ENCODE measurements at regions not wholly inside any gene's neighbourhood (a gene's known extent, or its start where the extent isn't known, plus 50 kb on each side); places are given as distances from the start of the nearest gene placed in this dataset.

DNA sequence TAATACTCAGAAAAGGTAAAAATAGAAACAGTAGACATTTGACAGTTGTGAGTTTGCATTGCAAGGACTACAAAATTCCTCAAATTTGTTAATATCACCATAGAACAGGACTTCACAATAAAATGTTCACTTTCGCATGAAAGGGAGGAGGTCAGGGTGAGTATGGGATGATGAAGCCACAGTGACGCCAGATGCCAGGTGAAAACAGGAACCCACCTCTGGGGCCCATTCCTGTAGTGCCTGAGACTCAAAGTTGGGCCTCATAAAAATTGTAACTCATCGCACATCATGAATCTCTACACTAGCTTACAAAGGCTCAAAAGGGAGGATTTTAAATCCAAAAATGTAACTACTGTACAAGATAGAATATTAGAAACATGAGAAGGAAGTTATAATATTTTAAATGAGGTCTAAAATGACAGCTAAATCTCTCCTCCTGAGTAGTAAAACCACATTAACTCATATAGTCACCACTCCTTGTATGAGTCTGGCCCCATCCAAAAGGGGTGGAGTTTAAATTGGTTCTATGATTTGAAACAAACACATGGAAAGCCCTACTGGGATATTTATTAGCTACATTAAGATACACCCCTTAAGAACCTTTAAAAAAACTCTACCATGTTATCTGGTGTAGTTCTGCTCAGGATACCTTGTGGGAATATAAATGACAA is 93.7 kb downstream of the ETS2 start:
- Histone ChIP-seq H3K27me3 (replicated peaks; ENCODE audit: insufficient read depth) (no peaks in the 10 kb centered on the region), H3K9ac (no peak overlapping the region), H3K4me1 (ENCODE audit: insufficient read depth) (no peaks in the 10 kb centered on the region), H3K79me2 (ENCODE audit: insufficient read depth) (no peaks in the 10 kb centered on the region), H3K27ac (no peak overlapping the region), H3K36me3 (ENCODE audit: low read depth) (no peaks in the 10 kb centered on the region), H3K9me2 (ENCODE audit: insufficient read depth) (no peaks in the 10 kb centered on the region), H3K9me3 (ENCODE audit: low read depth) (no peaks in the 10 kb centered on the region), H3K4me3 (no peak overlapping the region), H4K20me1 (ENCODE audit: insufficient read depth) (no peaks in the 10 kb centered on the region), H3F3A (ENCODE audit: insufficient read depth) (no peaks in the 10 kb centered on the region), H3K4me2 (ENCODE audit: unreplicated experiment) (no peak overlapping the region), H2AFZ (no peak overlapping the region)
- TF ChIP-seq EZH2 (IDR thresholded peaks at IDR 0.05; ENCODE audit: insufficient read depth, poor library complexity, severe bottlenecking), result no peak
- no peak for TF ChIP-seq EZH2phosphoT487 (IDR thresholded peaks at IDR 0.05; ENCODE audit: insufficient read depth, low read depth)
- 93 to 98% methylated on average over 3 of the region's 3 CpGs for WGBS, 2 experiments (ENCODE audit: low coverage in 1 of 2, low lambda C conversion rate in 2 of 2, missing lambda C conversion rate in 2 of 2)
- in situ Hi-C loops (cut with MboI), result no loop called here
- no peak for DNase-seq

DNA sequence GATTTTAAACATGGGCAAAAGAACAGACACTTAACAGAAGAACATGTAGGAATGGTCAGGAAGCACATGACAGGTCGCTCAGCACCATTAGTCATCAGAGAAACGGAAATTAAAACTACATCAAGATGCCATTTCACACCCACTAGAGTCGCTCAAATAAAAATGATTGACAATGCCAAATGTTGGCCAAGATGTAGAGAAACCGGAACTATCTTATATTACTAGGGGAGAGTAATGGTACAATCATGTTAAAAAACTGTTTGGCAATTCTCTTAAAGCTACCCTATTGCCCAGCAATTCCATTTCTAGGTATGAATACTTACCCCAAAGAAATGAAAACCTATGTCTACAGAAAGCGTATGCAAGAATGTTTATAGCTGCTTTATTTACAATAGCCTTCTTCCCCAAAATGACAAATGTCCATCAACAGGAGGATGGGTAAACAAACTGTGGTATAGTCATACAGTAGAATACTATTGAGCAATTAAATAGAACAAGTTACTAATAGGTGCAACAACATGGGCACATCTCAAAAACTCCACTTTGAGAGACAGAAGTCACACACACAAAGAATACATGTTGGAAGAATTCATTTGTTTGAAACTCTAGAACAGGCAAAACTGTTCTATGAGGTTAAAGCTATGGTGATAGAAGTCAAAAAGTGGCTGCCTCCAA is 92.8 kb downstream of the ETS2 start:
- Histone ChIP-seq H3K36me3 (ENCODE audit: low read depth) (no peaks in the 10 kb centered on the region), H3K9me2 (ENCODE audit: insufficient read depth) (no peaks in the 10 kb centered on the region), H3K27me3 (replicated peaks; ENCODE audit: insufficient read depth) (no peaks in the 10 kb centered on the region), H4K20me1 (ENCODE audit: insufficient read depth) (no peaks in the 10 kb centered on the region), H3K27ac (no peak overlapping the region), H3K9me3 (ENCODE audit: low read depth) (no peaks in the 10 kb centered on the region), H2AFZ (no peak overlapping the region), H3K4me3 (no peak overlapping the region), H3K9ac (no peak overlapping the region), H3K79me2 (ENCODE audit: insufficient read depth) (no peaks in the 10 kb centered on the region), H3K4me2 (ENCODE audit: unreplicated experiment) (no peak overlapping the region), H3F3A (ENCODE audit: insufficient read depth) (no peaks in the 10 kb centered on the region), H3K4me1 (ENCODE audit: insufficient read depth) (no peaks in the 10 kb centered on the region)
- DNase-seq, result no peak
- in situ Hi-C loops (cut with MboI), result no loop called here
- WGBS, 2 experiments (ENCODE audit: low coverage in 1 of 2, low lambda C conversion rate in 2 of 2, missing lambda C conversion rate in 2 of 2), result 83 to 90% methylated on average over 5 of the region's 5 CpGs
- TF ChIP-seq EZH2 (IDR thresholded peaks at IDR 0.05; ENCODE audit: insufficient read depth, poor library complexity, severe bottlenecking) (no peak), EZH2phosphoT487 (IDR thresholded peaks at IDR 0.05; ENCODE audit: insufficient read depth, low read depth) (no peak)

DNA sequence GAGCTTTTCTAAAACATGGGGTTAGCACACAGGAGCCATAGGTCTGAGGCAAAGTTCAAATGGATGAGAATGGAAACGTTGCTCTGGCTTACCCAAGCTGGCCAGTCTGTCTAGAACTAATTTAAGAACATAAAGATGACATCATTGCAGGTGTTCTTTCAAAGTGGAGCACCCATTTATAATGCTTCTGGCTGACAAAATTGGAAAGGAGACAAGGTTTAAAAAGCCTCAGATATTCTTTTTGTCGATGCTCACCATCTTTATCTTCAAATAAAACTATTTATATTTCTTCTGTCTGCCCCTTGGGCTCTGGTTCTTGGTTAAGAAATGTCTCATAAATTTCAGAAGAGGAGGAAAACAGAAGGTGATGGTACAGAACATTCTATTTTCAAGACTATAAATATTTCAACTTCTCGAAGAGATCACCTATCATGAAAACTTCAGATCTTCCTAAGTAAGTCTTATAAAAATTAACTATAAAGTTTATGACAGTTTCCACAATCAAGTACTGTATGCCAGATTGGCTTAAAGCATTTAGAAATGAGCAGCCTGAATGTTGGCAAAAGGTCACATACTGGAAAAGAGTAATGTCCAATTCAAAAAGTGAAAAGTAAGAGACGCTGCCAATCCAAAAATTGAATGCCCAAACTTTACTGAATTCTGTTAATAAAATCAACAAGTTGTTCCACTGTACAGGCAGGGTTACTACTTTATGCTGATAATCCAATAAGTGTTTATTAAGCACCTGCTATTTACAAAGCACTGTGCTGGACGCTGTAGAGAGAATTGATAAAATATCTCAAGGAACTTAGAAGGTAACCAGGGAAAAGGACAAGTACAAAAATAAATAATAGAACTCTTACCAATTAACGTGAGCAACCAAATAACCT is 92.0 kb downstream of the ETS2 start:
- H4K20me1 ChIP-seq (ENCODE audit: insufficient read depth), result no peaks in the 10 kb centered on the region
- no peaks in the 10 kb centered on the region for H3K79me2 ChIP-seq (ENCODE audit: insufficient read depth)
- H3K4me3 ChIP-seq, result no peak overlapping the region
- no peak overlapping the region for H2AFZ ChIP-seq
- H3K9me3 ChIP-seq (ENCODE audit: low read depth), result no peaks in the 10 kb centered on the region
- H3K36me3 ChIP-seq (ENCODE audit: low read depth), result no peaks in the 10 kb centered on the region
- 51 to 52% methylated on average over 6 of the region's 6 CpGs for WGBS, 2 experiments (ENCODE audit: low coverage in 1 of 2, low lambda C conversion rate in 2 of 2, missing lambda C conversion rate in 2 of 2)
- TF ChIP-seq EZH2 (IDR thresholded peaks at IDR 0.05; ENCODE audit: insufficient read depth, poor library complexity, severe bottlenecking) (no peak), EZH2phosphoT487 (IDR thresholded peaks at IDR 0.05; ENCODE audit: insufficient read depth, low read depth) (no peak)
- H3K4me2 ChIP-seq (ENCODE audit: unreplicated experiment), result no peak overlapping the region
- no peaks in the 10 kb centered on the region for H3F3A ChIP-seq (ENCODE audit: insufficient read depth)
- no peak overlapping the region for H3K27ac ChIP-seq
- DNase-seq, result no peak
- no peaks in the 10 kb centered on the region for H3K27me3 ChIP-seq (replicated peaks; ENCODE audit: insufficient read depth)
- H3K4me1 ChIP-seq (ENCODE audit: insufficient read depth), result no peaks in the 10 kb centered on the region
- H3K9ac ChIP-seq, result no peak overlapping the region
- no peaks in the 10 kb centered on the region for H3K9me2 ChIP-seq (ENCODE audit: insufficient read depth)
- in situ Hi-C loops (cut with MboI), result no loop called here

DNA sequence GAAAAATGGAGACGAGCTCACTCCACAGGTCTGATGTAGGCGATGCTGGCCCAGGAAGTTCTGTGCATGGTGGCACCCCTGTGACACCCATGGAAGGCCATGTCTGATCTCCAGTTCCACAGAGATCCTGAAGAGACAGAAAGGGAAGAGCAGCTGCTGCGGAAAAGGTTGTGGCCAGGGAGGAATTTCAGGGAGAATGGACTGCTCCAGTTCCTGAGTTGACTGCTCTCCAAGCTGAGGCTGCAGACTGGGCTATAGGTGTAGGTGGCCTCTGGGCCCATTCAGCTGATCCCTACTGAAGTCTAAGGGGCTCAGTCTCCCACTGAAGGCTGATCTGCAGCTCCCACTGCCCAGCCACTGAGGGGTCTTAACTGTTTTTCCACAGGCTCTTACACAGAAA is 89.2 kb downstream of the ETS2 start:
- 94% methylated on average over 3 of the region's 3 CpGs for WGBS, 2 experiments (ENCODE audit: low coverage in 1 of 2, low lambda C conversion rate in 2 of 2, missing lambda C conversion rate in 2 of 2)
- no peak for TF ChIP-seq EZH2 (IDR thresholded peaks at IDR 0.05; ENCODE audit: insufficient read depth, poor library complexity, severe bottlenecking)
- no peak for TF ChIP-seq EZH2phosphoT487 (IDR thresholded peaks at IDR 0.05; ENCODE audit: insufficient read depth, low read depth)
- no peaks in the 10 kb centered on the region for H3F3A ChIP-seq (ENCODE audit: insufficient read depth)
- no peak for DNase-seq
- no peaks in the 10 kb centered on the region for H3K9me2 ChIP-seq (ENCODE audit: insufficient read depth)
- no peaks in the 10 kb centered on the region for H3K4me1 ChIP-seq (ENCODE audit: insufficient read depth)
- H3K79me2 ChIP-seq (ENCODE audit: insufficient read depth), result no peaks in the 10 kb centered on the region
- H2AFZ ChIP-seq, result no peak overlapping the region
- H3K27ac ChIP-seq, result no peak overlapping the region
- no peak overlapping the region for H3K9ac ChIP-seq
- H3K4me2 ChIP-seq (ENCODE audit: unreplicated experiment), result no peak overlapping the region
- H3K4me3 ChIP-seq, result no peak overlapping the region
- in situ Hi-C loops (cut with MboI), result no loop called here
- H3K27me3 ChIP-seq (replicated peaks; ENCODE audit: insufficient read depth), result no peaks in the 10 kb centered on the region
- H3K9me3 ChIP-seq (ENCODE audit: low read depth), result no peaks in the 10 kb centered on the region
- H4K20me1 ChIP-seq (ENCODE audit: insufficient read depth), result no peaks in the 10 kb centered on the region
- H3K36me3 ChIP-seq (ENCODE audit: low read depth), result no peaks in the 10 kb centered on the region

All from GM23248 (cell line).